ENCODE measurements at regions not wholly inside any gene's neighbourhood (a gene's known extent, or its start where the extent isn't known, plus 50 kb on each side); places are given as distances from the start of the nearest gene placed in this dataset.

DNA sequence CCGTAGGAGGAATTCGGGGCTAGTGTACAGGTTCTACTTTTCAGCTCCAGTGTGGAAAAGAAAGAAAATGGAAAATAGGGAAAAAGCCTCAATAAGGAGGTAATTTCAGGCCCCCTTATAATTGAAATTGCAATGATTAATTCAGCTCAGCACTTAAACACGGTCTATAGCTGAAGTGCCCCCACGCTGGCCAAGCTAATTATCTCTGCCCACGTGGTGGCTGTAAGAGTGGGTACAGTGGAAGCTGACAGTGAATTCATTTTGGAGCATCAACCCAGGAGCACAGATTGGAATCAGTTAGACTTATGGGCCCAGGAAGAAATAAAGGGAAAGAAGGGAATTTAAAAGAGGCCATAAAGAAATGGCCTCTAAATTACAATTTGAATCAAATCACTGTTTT lies 631.1 kb upstream of the CPEB2 start:
- Histone ChIP-seq H3K27ac (no peak overlapping the region), H3K9me3 (no peaks in the 10 kb centered on the region), H3K4me3 (no peak overlapping the region), H3K4me1 (no peaks in the 10 kb centered on the region), H3K36me3 (no peaks in the 10 kb centered on the region), H3K27me3 (no peaks in the 10 kb centered on the region)
- no peak for DNase-seq (ENCODE audit: extremely low spot score in 2 of 2)
- intact Hi-C loops (cut with DNase I) = no loop called here
- TF ChIP-seq, protein P1, sequence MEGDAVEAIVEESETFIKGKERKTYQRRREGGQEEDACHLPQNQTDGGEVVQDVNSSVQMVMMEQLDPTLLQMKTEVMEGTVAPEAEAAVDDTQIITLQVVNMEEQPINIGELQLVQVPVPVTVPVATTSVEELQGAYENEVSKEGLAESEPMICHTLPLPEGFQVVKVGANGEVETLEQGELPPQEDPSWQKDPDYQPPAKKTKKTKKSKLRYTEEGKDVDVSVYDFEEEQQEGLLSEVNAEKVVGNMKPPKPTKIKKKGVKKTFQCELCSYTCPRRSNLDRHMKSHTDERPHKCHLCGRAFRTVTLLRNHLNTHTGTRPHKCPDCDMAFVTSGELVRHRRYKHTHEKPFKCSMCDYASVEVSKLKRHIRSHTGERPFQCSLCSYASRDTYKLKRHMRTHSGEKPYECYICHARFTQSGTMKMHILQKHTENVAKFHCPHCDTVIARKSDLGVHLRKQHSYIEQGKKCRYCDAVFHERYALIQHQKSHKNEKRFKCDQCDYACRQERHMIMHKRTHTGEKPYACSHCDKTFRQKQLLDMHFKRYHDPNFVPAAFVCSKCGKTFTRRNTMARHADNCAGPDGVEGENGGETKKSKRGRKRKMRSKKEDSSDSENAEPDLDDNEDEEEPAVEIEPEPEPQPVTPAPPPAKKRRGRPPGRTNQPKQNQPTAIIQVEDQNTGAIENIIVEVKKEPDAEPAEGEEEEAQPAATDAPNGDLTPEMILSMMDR (IDR thresholded peaks at IDR 0.05) = no peak
- TF ChIP-seq POLR2A (IDR thresholded peaks at IDR 0.05) = no peak

DNA sequence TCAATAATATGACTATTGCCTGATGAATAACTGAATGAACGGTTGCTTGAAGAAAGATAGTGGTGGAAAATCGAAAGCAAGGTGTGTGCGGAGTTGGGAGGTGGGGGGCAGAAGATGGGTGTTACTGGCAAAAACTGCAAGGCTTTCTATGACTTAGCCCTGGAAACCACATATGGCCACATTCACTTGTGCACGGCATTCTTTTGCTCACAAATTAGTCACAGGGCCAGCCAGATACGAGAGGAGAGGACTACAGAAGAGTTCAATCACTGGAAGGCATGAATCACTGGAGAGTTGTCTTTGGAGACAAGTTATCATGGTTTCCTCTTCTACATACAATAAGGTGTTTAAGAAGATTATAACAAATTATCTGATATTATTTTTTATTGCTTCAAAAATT lies 626.5 kb upstream of the CPEB2 start:
- no peak overlapping the region for H3K4me3 ChIP-seq
- TF ChIP-seq, protein P1 (IDR thresholded peaks at IDR 0.05) = no peak
- no peak for TF ChIP-seq POLR2AphosphoS5 (IDR thresholded peaks at IDR 0.05; ENCODE audit: insufficient read depth in 1 of 2, low read depth in 1 of 2)
- no peak for TF ChIP-seq POLR2A (IDR thresholded peaks at IDR 0.05)
- no peaks in the 10 kb centered on the region for H3K9me3 ChIP-seq
- H3K4me1 ChIP-seq = no peaks in the 10 kb centered on the region
- no peaks in the 10 kb centered on the region for H3K36me3 ChIP-seq
- H3K27me3 ChIP-seq = no peaks in the 10 kb centered on the region
- DNase-seq (ENCODE audit: extremely low spot score in 2 of 2) = no peak
- H3K27ac ChIP-seq = no peak overlapping the region
- intact Hi-C loops (cut with DNase I) = no loop called here

DNA sequence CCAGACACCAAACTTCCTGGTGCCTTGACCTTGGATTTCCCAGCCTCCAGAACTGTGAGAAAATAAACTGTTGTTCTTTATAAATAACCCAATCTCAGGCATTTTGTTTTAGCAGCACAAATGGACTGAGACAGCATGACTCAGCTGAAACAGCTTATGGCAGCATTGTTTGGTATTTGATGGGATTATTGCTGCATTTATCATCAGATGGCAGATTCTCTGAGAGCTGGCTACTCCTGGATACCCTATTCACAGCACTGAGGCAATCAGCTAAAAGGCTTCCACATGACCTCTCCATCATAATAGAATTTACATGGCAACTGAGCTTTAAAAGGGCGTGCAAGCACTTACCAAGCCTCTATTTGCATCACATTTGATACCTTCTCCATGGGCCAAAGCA lies 623.1 kb upstream of the CPEB2 start:
- Histone ChIP-seq H3K27ac (no peak overlapping the region), H3K36me3 (no peaks in the 10 kb centered on the region), H3K4me1 (no peaks in the 10 kb centered on the region), H3K27me3 (no peaks in the 10 kb centered on the region), H3K9me3 (no peaks in the 10 kb centered on the region), H3K4me3 (no peak overlapping the region)
- TF ChIP-seq POLR2A (IDR thresholded peaks at IDR 0.05) (no peak), POLR2AphosphoS5 (IDR thresholded peaks at IDR 0.05; ENCODE audit: insufficient read depth in 1 of 2, low read depth in 1 of 2) (no peak)
- TF ChIP-seq, protein P1 (IDR thresholded peaks at IDR 0.05) = no peak
- intact Hi-C loops (cut with DNase I) = no loop called here
- no peak for DNase-seq (ENCODE audit: extremely low spot score in 2 of 2)

DNA sequence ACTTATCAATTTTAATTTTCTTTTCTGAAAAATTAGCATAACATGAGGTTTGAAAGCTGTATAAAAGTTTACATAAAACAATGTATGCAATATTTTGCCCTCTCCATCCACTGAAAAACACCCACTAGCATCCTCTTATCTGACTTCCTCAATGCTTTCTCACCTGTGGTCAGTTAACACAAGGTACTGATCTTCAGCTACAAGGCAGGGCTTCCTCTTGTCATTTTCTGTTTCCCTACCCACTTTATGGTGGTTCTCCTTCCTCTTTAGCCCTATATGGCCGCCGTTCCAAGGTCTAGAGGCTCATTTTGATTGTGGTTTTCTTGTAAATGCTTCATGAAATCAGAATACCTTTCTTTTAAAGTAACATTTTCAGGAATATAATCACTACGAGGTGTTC lies 618.6 kb upstream of the CPEB2 start:
- H3K4me3 ChIP-seq = no peak overlapping the region
- intact Hi-C loops (cut with DNase I) = no loop called here
- no peaks in the 10 kb centered on the region for H3K4me1 ChIP-seq
- no peak overlapping the region for H3K27ac ChIP-seq
- TF ChIP-seq, protein P1 (IDR thresholded peaks at IDR 0.05) = no peak
- TF ChIP-seq POLR2AphosphoS5 (IDR thresholded peaks at IDR 0.05; ENCODE audit: insufficient read depth in 1 of 2, low read depth in 1 of 2) (no peak), POLR2A (IDR thresholded peaks at IDR 0.05) (no peak)
- no peaks in the 10 kb centered on the region for H3K9me3 ChIP-seq
- no peaks in the 10 kb centered on the region for H3K27me3 ChIP-seq
- H3K36me3 ChIP-seq = no peaks in the 10 kb centered on the region
- DNase-seq (ENCODE audit: extremely low spot score in 2 of 2) = no peak

DNA sequence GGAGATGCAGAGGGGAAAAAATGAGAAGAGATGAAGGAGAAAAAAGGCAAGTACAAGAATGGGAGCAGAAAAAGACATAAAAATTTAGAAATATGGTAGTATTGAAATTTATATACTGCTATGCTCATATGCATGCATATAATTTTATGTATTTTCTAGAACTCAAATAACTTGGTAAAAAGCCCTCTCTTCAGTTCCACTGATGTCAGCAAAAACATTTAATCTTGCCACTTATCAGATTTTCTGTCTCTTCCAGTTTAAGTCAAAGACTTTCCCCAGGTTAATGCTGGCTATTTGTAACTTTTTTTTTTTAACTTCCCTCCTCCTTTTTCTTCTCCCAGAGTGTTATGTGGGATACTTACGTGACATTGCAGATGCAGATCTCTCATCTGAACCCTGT lies 617.5 kb upstream of the CPEB2 start:
- Histone ChIP-seq H3K4me1 (no peaks in the 10 kb centered on the region), H3K27ac (no peak overlapping the region), H3K4me3 (no peak overlapping the region), H3K9me3 (no peaks in the 10 kb centered on the region), H3K36me3 (no peaks in the 10 kb centered on the region), H3K27me3 (no peaks in the 10 kb centered on the region)
- TF ChIP-seq POLR2A (IDR thresholded peaks at IDR 0.05) = no peak
- no peak for TF ChIP-seq POLR2AphosphoS5 (IDR thresholded peaks at IDR 0.05; ENCODE audit: insufficient read depth in 1 of 2, low read depth in 1 of 2)
- TF ChIP-seq, protein P1 (IDR thresholded peaks at IDR 0.05) = no peak
- DNase-seq (ENCODE audit: extremely low spot score in 2 of 2) = no peak
- intact Hi-C loops (cut with DNase I) = no loop called here

All from vagina (tissue), 2 donors.